ENCODE measurements at regions not wholly inside any gene's neighbourhood (a gene's known extent, or its start where the extent isn't known, plus 50 kb on each side); places are given as distances from the start of the nearest gene placed in this dataset.

DNA sequence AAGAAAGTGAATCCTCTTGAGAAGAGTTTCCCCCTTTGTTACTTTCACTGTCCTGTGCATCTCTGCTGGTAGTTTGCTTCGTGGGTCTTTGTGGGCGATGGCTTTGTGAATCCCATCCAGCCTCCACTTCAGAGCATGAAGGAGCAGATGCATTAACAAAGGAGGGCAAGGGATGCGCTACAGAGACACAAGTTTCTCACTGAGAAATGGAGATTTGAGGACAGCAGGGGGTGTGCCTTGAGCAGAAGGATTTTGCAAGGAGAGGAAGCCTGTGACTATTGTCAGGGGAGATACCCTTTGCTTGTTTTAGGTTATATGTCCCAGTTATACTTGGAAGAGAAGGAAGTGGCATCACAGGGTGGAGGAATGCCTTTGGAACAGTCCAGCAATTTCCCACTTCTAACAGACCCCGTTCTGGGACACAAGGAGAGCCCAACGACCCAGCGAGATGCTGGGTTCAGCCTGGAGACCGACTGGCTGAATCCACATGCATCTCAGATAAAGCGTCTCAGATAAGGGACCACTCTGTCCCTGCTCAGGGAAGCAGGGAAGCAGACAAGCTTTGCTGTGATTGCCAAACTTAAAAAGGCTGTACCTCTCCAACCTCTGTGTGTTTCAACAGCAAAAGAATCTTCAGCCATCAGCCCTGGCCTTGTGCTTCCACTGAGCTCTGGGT lies 314.6 kb upstream of the GATB start:
- H3K36me3 ChIP-seq, result no peaks in the 10 kb centered on the region
- peaks cover 0 to 29% of the 10 kb centered on the region in 2 donors for H3K4me1 ChIP-seq
- H3K4me3 ChIP-seq, result no peak overlapping the region
- no peaks in the 10 kb centered on the region for H3K27me3 ChIP-seq
- no peak for DNase-seq (ENCODE audit: low spot score)
- no peaks in the 10 kb centered on the region for H3K9me3 ChIP-seq
- no peak overlapping the region for H3K27ac ChIP-seq
- no peak for TF ChIP-seq CTCF (IDR thresholded peaks at IDR 0.05)

- no peak for DNase-seq (ENCODE audit: low spot score)
- Histone ChIP-seq H3K36me3 (no peaks in the 10 kb centered on the region), H3K9me3 (no peaks in the 10 kb centered on the region), H3K4me1 (peaks cover 0 to 29% of the 10 kb centered on the region in 2 donors), H3K27ac (no peak overlapping the region), H3K27me3 (no peaks in the 10 kb centered on the region), H3K4me3 (no peak overlapping the region)
- no peak for TF ChIP-seq CTCF (IDR thresholded peaks at IDR 0.05)
Measured at GRCh38 chr4:152074573-152074972, 313.8 kb upstream of the GATB start.

DNA sequence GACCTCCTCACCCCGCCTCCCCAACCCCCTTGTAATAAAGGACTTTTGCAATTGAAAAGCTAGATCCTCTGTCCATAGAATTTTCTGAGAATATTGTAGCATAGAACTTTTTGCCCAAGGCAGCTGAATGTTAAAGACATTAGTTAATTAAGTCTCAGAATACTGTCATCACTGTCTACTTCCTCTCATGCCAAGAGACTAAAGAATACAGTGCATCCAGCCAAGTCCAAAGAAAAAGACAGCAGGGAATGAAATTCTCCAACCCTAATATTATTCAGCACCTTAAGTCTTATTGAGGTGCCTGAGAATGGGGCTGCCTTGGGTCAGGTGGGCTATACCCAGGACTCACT lies 313.3 kb upstream of the GATB start:
- no peaks in the 10 kb centered on the region for H3K9me3 ChIP-seq
- no peak for DNase-seq (ENCODE audit: low spot score)
- no peaks in the 10 kb centered on the region for H3K27me3 ChIP-seq
- no peaks in the 10 kb centered on the region for H3K36me3 ChIP-seq
- TF ChIP-seq CTCF (IDR thresholded peaks at IDR 0.05), result no peak
- H3K4me1 ChIP-seq, result peaks cover 0 to 29% of the 10 kb centered on the region in 2 donors
- H3K27ac ChIP-seq, result no peak overlapping the region
- no peak overlapping the region for H3K4me3 ChIP-seq

GRCh38 chr4:152073351-152074087 lies 312.7 kb upstream of the GATB start:
- Histone ChIP-seq H3K27ac (no peak overlapping the region), H3K9me3 (no peaks in the 10 kb centered on the region)
- peak; percentile 62 for DNase-seq (ENCODE audit: low spot score)

GRCh38 chr4:152072906-152073305 lies 312.1 kb upstream of the GATB start:
- Histone ChIP-seq H3K4me1 (peaks cover 0 to 29% of the 10 kb centered on the region in 2 donors), H3K27me3 (no peaks in the 10 kb centered on the region), H3K36me3 (no peaks in the 10 kb centered on the region), H3K4me3 (no peak overlapping the region), H3K27ac (peak overlapping the region in 1 of 2 donors; percentile 47), H3K9me3 (no peaks in the 10 kb centered on the region)
- no peak for DNase-seq (ENCODE audit: low spot score)
- no peak for TF ChIP-seq CTCF (IDR thresholded peaks at IDR 0.05)

More at GRCh38 chr4:152073351-152074087, 312.7 kb upstream of the GATB start:
- Histone ChIP-seq H3K4me1 (peaks cover 0 to 29% of the 10 kb centered on the region in 2 donors), H3K36me3 (no peaks in the 10 kb centered on the region), H3K4me3 (no peak overlapping the region), H3K27me3 (no peaks in the 10 kb centered on the region)
- TF ChIP-seq CTCF (IDR thresholded peaks at IDR 0.05), result no peak
